H1 (cell line): ENCODE measurements at regions not wholly inside any gene's neighbourhood (a gene's known extent, or its start where the extent isn't known, plus 50 kb on each side); places are given as distances from the start of the nearest gene placed in this dataset.

Experiments
- SIN3A ChIP-seq, 2 experiments: IDR thresholded peaks in 1 of 2; conservative IDR thresholded peaks in 1 of 2; 2 replicates each; pipeline ENCODE4 v1.6.1; 2011 to 2012; ENCODE audit warnings: low read length in 2 of 2, improper control_type of control experiment in 1 of 2, low read depth in 1 of 2, mild to moderate bottlenecking in 1 of 2

DNA sequence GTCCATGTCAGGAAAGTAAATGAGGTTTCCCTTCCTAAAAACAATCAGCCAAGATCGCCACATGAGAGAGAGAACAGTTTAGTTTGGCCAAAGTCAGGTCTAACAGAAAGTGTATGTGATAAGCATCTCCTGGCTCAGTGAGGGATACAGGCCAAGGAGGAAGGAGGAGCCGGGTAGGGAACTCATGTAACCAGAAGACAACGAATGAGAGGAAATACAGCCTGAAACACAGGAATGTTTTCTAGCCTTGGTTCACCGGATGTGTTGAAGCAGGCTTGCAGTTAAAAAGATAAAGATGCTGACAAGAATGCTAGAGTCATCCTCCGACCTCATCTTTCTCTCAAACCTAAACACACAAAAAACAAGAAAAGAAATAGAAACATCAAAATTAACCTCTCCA, 283.9 kb upstream of the SIX2 start (continued):
- no peak for TF ChIP-seq SIN3A (conservative IDR thresholded peaks at IDR 0.05 in 1 of 2, IDR thresholded peaks at IDR 0.05 in 1 of 2; ENCODE audit: low read depth in 1 of 2, low read length in 2 of 2)
